ENCODE measurements at regions not wholly inside any gene's neighbourhood (a gene's known extent, or its start where the extent isn't known, plus 50 kb on each side); places are given as distances from the start of the nearest gene placed in this dataset.

DNA sequence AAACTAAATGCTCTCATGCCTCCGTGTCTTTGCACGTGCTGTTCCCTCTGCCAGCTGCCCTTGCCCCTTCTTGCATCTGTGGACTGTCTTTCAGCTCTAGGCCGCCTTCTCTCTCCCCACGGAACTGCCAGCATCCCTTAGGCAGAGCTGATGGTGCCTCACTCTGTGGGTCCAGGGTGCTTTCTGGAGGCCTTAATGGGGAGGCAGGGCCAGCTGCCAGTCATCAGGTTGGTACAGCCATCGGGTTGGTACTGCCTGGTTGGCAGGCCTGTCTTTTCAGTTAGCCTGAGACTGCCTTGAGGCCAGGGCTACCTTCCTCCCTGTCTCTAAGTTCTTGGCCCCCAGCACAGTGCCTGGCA, 61.4 kb upstream of the TARBP1 start:
- TF ChIP-seq, protein P1, sequence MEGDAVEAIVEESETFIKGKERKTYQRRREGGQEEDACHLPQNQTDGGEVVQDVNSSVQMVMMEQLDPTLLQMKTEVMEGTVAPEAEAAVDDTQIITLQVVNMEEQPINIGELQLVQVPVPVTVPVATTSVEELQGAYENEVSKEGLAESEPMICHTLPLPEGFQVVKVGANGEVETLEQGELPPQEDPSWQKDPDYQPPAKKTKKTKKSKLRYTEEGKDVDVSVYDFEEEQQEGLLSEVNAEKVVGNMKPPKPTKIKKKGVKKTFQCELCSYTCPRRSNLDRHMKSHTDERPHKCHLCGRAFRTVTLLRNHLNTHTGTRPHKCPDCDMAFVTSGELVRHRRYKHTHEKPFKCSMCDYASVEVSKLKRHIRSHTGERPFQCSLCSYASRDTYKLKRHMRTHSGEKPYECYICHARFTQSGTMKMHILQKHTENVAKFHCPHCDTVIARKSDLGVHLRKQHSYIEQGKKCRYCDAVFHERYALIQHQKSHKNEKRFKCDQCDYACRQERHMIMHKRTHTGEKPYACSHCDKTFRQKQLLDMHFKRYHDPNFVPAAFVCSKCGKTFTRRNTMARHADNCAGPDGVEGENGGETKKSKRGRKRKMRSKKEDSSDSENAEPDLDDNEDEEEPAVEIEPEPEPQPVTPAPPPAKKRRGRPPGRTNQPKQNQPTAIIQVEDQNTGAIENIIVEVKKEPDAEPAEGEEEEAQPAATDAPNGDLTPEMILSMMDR (IDR thresholded peaks at IDR 0.05; ENCODE audit: low read length): no peak
- TF ChIP-seq EZH2 (optimal IDR thresholded peaks at IDR 0.05; ENCODE audit: low read depth, low read length) (no peak), EZH2phosphoT487 (IDR thresholded peaks at IDR 0.05; ENCODE audit: low read length) (no peak)
